ENCODE measurements at regions not wholly inside any gene's neighbourhood (a gene's known extent, or its start where the extent isn't known, plus 50 kb on each side); places are given as distances from the start of the nearest gene placed in this dataset.

- Histone ChIP-seq H3K4me2 (ENCODE audit: low read length) (no peak overlapping the region), H3K27me3 (ENCODE audit: insufficient read depth, low read length) (no peaks in the 10 kb centered on the region), H3K4me3 (ENCODE audit: low read depth, low read length, poor library complexity, severe bottlenecking) (no peak overlapping the region), H3K36me3 (ENCODE audit: insufficient read depth, low read length) (no peaks in the 10 kb centered on the region), H3K79me2 (ENCODE audit: insufficient read depth, low read length) (no peaks in the 10 kb centered on the region), H3K27ac (ENCODE audit: low read depth, low read length, poor library complexity, severe bottlenecking) (no peak overlapping the region), H3K4me1 (ENCODE audit: insufficient read depth, low read length, severe bottlenecking) (no peaks in the 10 kb centered on the region), H3K9me2 (ENCODE audit: low read depth, low read length) (no peaks in the 10 kb centered on the region), H3F3A (ENCODE audit: insufficient read depth, low read length) (no peaks in the 10 kb centered on the region), H3K9me3 (ENCODE audit: low read length) (no peaks in the 10 kb centered on the region), H2AFZ (ENCODE audit: low read length) (no peak overlapping the region), H4K20me1 (ENCODE audit: insufficient read depth, low read length) (no peaks in the 10 kb centered on the region), H3K9ac (ENCODE audit: low read length) (no peak overlapping the region)
- TF ChIP-seq, protein P1, sequence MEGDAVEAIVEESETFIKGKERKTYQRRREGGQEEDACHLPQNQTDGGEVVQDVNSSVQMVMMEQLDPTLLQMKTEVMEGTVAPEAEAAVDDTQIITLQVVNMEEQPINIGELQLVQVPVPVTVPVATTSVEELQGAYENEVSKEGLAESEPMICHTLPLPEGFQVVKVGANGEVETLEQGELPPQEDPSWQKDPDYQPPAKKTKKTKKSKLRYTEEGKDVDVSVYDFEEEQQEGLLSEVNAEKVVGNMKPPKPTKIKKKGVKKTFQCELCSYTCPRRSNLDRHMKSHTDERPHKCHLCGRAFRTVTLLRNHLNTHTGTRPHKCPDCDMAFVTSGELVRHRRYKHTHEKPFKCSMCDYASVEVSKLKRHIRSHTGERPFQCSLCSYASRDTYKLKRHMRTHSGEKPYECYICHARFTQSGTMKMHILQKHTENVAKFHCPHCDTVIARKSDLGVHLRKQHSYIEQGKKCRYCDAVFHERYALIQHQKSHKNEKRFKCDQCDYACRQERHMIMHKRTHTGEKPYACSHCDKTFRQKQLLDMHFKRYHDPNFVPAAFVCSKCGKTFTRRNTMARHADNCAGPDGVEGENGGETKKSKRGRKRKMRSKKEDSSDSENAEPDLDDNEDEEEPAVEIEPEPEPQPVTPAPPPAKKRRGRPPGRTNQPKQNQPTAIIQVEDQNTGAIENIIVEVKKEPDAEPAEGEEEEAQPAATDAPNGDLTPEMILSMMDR (IDR thresholded peaks at IDR 0.05; ENCODE audit: low read length): no peak
- no peak for TF ChIP-seq EZH2 (IDR thresholded peaks at IDR 0.05; ENCODE audit: borderline replicate concordance, low read length)
Observed at GRCh38 chr3:95389725-95390313, 1327.0 kb downstream of the NSUN3 start.

- Histone ChIP-seq H2AFZ (ENCODE audit: low read length) (no peak overlapping the region), H3K9me3 (ENCODE audit: low read length) (no peaks in the 10 kb centered on the region), H3K4me1 (ENCODE audit: insufficient read depth, low read length, severe bottlenecking) (no peaks in the 10 kb centered on the region), H4K20me1 (ENCODE audit: insufficient read depth, low read length) (no peaks in the 10 kb centered on the region), H3K79me2 (ENCODE audit: insufficient read depth, low read length) (no peaks in the 10 kb centered on the region), H3K36me3 (ENCODE audit: insufficient read depth, low read length) (no peaks in the 10 kb centered on the region), H3K4me2 (ENCODE audit: low read length) (no peak overlapping the region), H3F3A (ENCODE audit: insufficient read depth, low read length) (no peaks in the 10 kb centered on the region), H3K9me2 (ENCODE audit: low read depth, low read length) (no peaks in the 10 kb centered on the region), H3K4me3 (ENCODE audit: low read depth, low read length, poor library complexity, severe bottlenecking) (no peak overlapping the region), H3K27ac (ENCODE audit: low read depth, low read length, poor library complexity, severe bottlenecking) (no peak overlapping the region), H3K9ac (ENCODE audit: low read length) (no peak overlapping the region), H3K27me3 (ENCODE audit: insufficient read depth, low read length) (no peaks in the 10 kb centered on the region)
- no peak for TF ChIP-seq EZH2 (IDR thresholded peaks at IDR 0.05; ENCODE audit: borderline replicate concordance, low read length)
- TF ChIP-seq, protein P1 (IDR thresholded peaks at IDR 0.05; ENCODE audit: low read length): no peak
Observed at GRCh38 chr3:95394286-95394685, 1331.4 kb downstream of the NSUN3 start.

DNA sequence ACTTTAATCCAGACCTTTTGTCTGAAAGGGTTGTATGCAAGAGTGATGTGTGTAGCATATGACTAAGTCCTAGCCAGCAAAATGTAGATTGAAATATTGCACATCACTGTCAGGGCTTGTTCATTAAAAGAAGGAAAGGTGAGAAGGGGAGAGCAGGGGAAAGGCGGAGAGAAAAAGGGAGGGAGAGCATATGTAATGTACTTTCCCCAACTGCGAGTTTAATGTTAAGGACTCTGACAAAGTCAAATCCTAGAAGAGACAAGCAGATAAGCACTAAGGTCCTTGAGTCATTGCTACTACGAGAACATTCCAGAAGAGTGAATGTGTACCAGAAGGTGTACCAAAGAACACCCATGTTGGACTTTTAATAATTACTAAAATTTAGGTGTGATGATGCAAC, 1336.7 kb downstream of the NSUN3 start:
- Histone ChIP-seq H3K79me2 (ENCODE audit: insufficient read depth, low read length) (no peaks in the 10 kb centered on the region), H4K20me1 (ENCODE audit: insufficient read depth, low read length) (no peaks in the 10 kb centered on the region), H3F3A (ENCODE audit: insufficient read depth, low read length) (no peaks in the 10 kb centered on the region), H2AFZ (ENCODE audit: low read length) (no peak overlapping the region), H3K9me3 (ENCODE audit: low read length) (no peaks in the 10 kb centered on the region), H3K4me2 (ENCODE audit: low read length) (no peak overlapping the region), H3K36me3 (ENCODE audit: insufficient read depth, low read length) (no peaks in the 10 kb centered on the region), H3K4me3 (ENCODE audit: low read depth, low read length, poor library complexity, severe bottlenecking) (no peak overlapping the region), H3K9me2 (ENCODE audit: low read depth, low read length) (no peaks in the 10 kb centered on the region), H3K4me1 (ENCODE audit: insufficient read depth, low read length, severe bottlenecking) (no peaks in the 10 kb centered on the region), H3K27me3 (ENCODE audit: insufficient read depth, low read length) (no peaks in the 10 kb centered on the region), H3K9ac (ENCODE audit: low read length) (no peak overlapping the region), H3K27ac (ENCODE audit: low read depth, low read length, poor library complexity, severe bottlenecking) (no peak overlapping the region)
- TF ChIP-seq, protein P1 (IDR thresholded peaks at IDR 0.05; ENCODE audit: low read length): no peak
- no peak for TF ChIP-seq EZH2 (IDR thresholded peaks at IDR 0.05; ENCODE audit: borderline replicate concordance, low read length)
